GM18868 (cell line): ENCODE measurements at regions not wholly inside any gene's neighbourhood (a gene's known extent, or its start where the extent isn't known, plus 50 kb on each side); places are given as distances from the start of the nearest gene placed in this dataset.

Experiments
- ATAC-seq: cut with Tn5 transposase; IDR thresholded peaks from one replicate; pipeline ENCODE4 v1.9.1; 2021; ENCODE audit warnings: mild to moderate bottlenecking, moderate library complexity; ENCODE audit not compliant: unreplicated experiment

GRCh38 chr2:81583311-81584108 is 1279.0 kb upstream of the LRRTM1 start:
- no peak for ATAC-seq

GRCh38 chr2:81576713-81577112 is 1272.2 kb upstream of the LRRTM1 start:
- no peak for ATAC-seq

- ATAC-seq: no peak
Measured at GRCh38 chr2:81551040-81551634, 1246.6 kb upstream of the LRRTM1 start.

- no peak for ATAC-seq
Measured at GRCh38 chr2:81550277-81550676, 1245.7 kb upstream of the LRRTM1 start.

DNA sequence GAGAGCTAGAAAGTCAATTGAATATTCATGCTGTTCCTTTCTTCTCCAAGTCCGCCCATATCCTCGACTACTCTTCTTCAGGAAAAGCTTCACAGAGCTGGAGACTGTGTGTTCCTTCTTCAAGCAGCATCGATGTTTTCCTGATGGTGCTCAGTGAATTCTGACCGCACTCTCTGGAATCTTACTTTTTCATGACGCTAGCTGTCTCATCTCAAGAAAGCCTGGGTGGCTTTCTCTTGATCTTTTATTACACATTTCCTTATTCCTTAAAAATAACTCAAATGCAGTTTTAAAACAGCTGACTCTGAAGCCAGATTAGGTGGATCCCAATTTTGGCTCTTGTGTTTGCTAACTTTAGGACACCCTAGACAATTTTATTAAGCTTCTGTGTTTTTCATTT is 1245.1 kb upstream of the LRRTM1 start:
- ATAC-seq: no peak

DNA sequence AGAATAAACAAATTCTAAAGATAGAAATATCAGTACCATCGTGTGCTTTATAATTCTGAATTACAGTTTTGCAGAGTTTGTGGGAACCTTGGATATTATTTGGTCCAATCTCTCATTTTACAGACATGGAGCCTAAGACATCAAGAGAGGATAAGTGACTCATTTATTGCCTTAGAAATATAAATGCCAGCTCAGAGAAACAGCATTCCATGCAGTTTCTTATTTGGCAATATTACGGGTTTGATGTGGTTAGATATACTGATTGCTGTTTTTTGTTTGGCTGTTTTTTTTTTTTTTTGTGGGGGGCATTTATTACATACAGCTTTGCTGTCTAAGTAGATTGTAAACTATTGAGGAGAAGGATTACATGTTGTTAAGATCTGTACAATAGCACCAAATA is 1241.1 kb upstream of the LRRTM1 start:
- no peak for ATAC-seq

DNA sequence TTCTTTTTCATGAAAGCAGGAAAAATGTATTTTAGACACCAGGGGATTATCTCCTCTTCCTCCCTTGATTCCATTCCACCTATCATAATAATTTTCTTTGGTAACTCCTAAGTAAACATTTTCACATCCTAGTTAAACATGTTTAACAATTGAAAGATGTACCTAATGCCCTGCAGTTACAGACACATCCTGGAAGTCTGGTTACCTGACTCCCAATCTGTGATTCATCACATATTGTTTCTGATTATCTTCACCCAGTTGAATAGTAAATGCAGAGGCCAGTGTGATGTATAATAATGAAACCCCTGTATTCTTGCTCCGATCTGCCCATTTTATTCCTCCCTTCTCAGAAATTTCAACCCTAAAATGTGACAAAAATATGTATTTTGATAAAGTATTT is 1237.6 kb upstream of the LRRTM1 start:
- no peak for ATAC-seq

- ATAC-seq: no peak
Measured at GRCh38 chr2:81529944-81530343, 1225.4 kb upstream of the LRRTM1 start.

- peak; percentile 55 for ATAC-seq
Measured at GRCh38 chr2:81528852-81529480, 1224.4 kb upstream of the LRRTM1 start.

DNA sequence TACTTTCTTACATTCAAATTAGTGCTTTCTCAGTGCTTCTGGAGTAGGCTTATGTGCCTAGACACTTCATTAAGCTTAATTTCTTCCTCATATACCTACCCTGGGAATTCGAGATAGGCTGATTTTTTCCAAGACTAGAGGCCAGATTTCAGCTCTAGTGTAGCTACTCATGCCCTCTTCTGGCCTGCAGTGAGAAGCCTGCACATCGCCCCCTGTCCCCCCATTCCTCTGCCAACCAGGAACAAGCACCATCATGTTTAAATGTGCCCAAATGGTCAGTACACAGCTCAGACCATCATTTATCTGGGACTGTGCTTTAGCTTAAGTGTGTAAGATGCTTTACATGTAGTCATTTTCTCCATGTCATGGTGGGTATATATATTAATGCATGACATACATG is 1218.8 kb upstream of the LRRTM1 start:
- ATAC-seq: no peak

DNA sequence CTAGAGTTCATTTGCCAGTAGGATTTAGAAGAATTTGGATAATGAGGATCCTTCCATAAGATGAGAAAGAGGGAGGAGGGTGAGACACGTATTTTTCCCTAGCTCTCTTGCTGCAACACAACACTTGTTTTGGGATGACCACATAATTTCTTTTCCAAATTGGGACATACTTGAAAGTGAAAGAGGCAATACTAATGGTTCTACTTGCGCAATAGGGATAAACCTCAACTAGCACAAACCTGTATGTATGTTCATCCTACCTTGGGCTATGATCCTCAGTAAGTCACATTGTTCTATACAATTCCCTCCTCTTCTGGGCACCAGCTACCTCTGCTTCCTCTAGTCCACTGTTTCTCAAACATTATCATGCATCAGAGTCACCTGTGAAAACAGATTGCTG is 1208.8 kb upstream of the LRRTM1 start:
- ATAC-seq: no peak

- no peak for ATAC-seq
Measured at GRCh38 chr2:81505586-81505985, 1201.0 kb upstream of the LRRTM1 start.

DNA sequence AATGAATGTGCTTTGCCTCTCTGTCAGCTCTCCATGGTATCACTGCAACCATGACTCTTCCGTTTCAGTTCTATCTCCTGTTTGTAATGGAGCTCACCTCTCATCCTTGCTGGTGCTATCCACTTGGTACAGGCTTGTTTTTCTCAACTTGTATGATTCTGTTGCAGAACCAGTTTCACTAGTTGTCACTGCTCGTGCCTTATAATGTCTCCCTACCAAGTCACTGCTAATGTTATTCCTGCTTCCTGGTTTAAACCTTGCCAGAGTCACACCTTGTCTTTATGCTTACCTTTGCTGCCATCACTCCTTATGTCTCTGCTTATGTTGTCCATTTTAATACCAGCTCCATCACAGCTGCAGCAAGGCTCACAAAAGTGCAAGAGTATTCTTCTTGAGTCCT is 1191.0 kb upstream of the LRRTM1 start:
- no peak for ATAC-seq

- no peak for ATAC-seq
Measured at GRCh38 chr2:81483254-81483653, 1178.7 kb upstream of the LRRTM1 start.

DNA sequence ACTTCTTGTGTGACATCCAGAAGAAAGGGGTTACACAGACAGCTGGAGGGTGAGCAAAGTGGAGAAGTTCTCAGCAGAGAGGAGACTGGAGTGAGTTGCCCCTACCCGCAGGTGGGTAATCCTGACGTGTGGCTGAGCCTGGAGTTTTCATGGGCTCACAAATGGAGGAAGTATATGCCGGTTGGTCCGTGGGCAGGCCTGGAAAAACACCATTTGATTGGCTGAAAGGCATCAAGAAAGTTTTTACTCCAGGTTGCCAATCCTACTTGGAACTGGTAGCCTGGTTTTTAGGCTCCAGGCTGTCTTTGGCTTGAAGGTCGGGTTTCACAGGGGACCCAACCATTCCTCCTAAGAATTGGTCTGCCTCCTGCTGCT is 1177.4 kb upstream of the LRRTM1 start:
- no peak for ATAC-seq

GRCh38 chr2:81481242-81481993 is 1176.9 kb upstream of the LRRTM1 start:
- no peak for ATAC-seq

GRCh38 chr2:81467096-81467495 is 1162.5 kb upstream of the LRRTM1 start:
- no peak for ATAC-seq

GRCh38 chr2:81462420-81462819 is 1157.9 kb upstream of the LRRTM1 start:
- ATAC-seq: no peak

- ATAC-seq: no peak
Measured at GRCh38 chr2:81445176-81445575, 1140.6 kb upstream of the LRRTM1 start.

GRCh38 chr2:81437456-81438000 is 1133.0 kb upstream of the LRRTM1 start:
- no peak for ATAC-seq

- ATAC-seq: no peak
Measured at GRCh38 chr2:81436256-81436655, 1131.7 kb upstream of the LRRTM1 start.
